ENCODE measurements at regions not wholly inside any gene's neighbourhood (a gene's known extent, or its start where the extent isn't known, plus 50 kb on each side); places are given as distances from the start of the nearest gene placed in this dataset.

DNA sequence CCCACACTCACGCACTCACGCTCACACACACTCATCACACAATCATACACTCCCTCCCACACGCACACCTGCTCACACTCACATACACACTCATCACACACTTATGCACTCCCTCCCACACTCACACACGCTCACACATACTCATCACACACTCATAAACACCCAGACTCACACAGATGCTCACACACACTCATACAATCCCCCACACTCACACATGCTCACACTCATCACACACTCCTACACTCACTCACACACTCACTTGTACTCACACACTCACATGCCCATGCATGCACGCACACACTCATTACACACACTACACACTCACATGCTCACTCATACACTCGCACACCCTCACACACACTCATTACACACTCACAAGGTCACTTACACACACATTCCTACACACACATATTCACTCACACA is 131.1 kb upstream of the PDE10A start:
- in situ Hi-C loops (cut with HindIII; ENCODE audit: low pct_unique_long_range_greater_than_20kb, low sequenced_read_pairs) = no loop called here
- Histone ChIP-seq H3K27ac (ENCODE audit: low read length) (no peak overlapping the region), H3K4me3 (ENCODE audit: low read depth in 2 of 2, low read length in 2 of 2) (no peak overlapping the region), H3K27me3 (ENCODE audit: control insufficient read depth, insufficient read depth, low read length) (no peaks in the 10 kb centered on the region), H3K9me3 (ENCODE audit: control insufficient read depth, insufficient read depth, low read depth, low read length) (no peaks in the 10 kb centered on the region), H3K4me1 (ENCODE audit: control insufficient read depth, insufficient read depth, low read length) (no peaks in the 10 kb centered on the region), H3K36me3 (ENCODE audit: control insufficient read depth, insufficient read depth, low read length) (no peaks in the 10 kb centered on the region)
- intact Hi-C loops (cut with micrococcal nuclease; ENCODE audit: unreplicated experiment) = no loop called here
- no peak for ATAC-seq
- ChIA-PET CTCF (no interaction called here), POLR2A (no interaction called here)
- no TSS peak for BruUV-seq (replicated peaks)
- TF ChIP-seq SIN3A (IDR thresholded peaks at IDR 0.05; ENCODE audit: borderline replicate concordance, insufficient read depth, low read depth, low read length) (no peak), POLR2AphosphoS5 (IDR thresholded peaks at IDR 0.05; ENCODE audit: low read depth, low read length) (no peak)
- DNase-seq (ENCODE audit: low read depth, low spot score) = no peak

DNA sequence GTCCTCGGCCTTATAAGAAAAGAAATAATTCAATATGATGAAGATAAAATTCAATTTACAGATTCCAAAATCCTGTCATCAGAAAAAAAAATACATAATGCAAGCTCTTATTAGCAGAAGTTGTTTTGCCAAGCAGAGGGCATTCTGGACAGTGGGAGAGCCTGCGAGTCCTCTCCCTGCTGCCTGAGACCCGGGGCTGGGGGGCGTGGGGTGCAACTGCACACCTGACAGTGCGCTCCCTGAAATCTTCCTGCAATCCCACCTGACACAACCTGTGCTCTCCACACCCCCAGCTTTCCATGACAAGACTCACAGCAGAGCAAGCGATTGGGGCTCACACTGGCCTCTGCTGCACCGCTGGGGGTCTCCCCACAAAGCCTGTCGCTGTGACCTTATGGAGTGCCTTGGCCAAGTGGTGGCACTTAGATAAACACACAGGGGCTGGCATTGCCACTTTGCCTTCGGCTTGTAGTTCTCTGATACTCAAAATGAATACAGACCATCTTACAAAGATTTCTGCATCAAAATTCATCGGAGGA is 130.3 kb upstream of the PDE10A start:
- Histone ChIP-seq H3K36me3 (ENCODE audit: control insufficient read depth, insufficient read depth, low read length) (no peaks in the 10 kb centered on the region), H3K4me3 (ENCODE audit: low read depth in 2 of 2, low read length in 2 of 2) (no peak overlapping the region), H3K9me3 (ENCODE audit: control insufficient read depth, insufficient read depth, low read depth, low read length) (no peaks in the 10 kb centered on the region), H3K27me3 (ENCODE audit: control insufficient read depth, insufficient read depth, low read length) (no peaks in the 10 kb centered on the region), H3K27ac (ENCODE audit: low read length) (no peak overlapping the region), H3K4me1 (ENCODE audit: control insufficient read depth, insufficient read depth, low read length) (no peaks in the 10 kb centered on the region)
- BruUV-seq (replicated peaks) = no TSS peak
- POLR2A ChIA-PET = no interaction called here
- CTCF ChIA-PET = no interaction called here
- in situ Hi-C loops (cut with HindIII; ENCODE audit: low pct_unique_long_range_greater_than_20kb, low sequenced_read_pairs) (no loop called here), intact Hi-C loops (cut with micrococcal nuclease; ENCODE audit: unreplicated experiment) (no loop called here)
- ATAC-seq (no peak), DNase-seq (ENCODE audit: low read depth, low spot score) (no peak)
- TF ChIP-seq, protein P1, sequence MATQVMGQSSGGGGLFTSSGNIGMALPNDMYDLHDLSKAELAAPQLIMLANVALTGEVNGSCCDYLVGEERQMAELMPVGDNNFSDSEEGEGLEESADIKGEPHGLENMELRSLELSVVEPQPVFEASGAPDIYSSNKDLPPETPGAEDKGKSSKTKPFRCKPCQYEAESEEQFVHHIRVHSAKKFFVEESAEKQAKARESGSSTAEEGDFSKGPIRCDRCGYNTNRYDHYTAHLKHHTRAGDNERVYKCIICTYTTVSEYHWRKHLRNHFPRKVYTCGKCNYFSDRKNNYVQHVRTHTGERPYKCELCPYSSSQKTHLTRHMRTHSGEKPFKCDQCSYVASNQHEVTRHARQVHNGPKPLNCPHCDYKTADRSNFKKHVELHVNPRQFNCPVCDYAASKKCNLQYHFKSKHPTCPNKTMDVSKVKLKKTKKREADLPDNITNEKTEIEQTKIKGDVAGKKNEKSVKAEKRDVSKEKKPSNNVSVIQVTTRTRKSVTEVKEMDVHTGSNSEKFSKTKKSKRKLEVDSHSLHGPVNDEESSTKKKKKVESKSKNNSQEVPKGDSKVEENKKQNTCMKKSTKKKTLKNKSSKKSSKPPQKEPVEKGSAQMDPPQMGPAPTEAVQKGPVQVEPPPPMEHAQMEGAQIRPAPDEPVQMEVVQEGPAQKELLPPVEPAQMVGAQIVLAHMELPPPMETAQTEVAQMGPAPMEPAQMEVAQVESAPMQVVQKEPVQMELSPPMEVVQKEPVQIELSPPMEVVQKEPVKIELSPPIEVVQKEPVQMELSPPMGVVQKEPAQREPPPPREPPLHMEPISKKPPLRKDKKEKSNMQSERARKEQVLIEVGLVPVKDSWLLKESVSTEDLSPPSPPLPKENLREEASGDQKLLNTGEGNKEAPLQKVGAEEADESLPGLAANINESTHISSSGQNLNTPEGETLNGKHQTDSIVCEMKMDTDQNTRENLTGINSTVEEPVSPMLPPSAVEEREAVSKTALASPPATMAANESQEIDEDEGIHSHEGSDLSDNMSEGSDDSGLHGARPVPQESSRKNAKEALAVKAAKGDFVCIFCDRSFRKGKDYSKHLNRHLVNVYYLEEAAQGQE (IDR thresholded peaks at IDR 0.05; ENCODE audit: insufficient read depth in 1 of 2, low read depth in 2 of 2, low read length in 1 of 2) = no peak
- no peak for TF ChIP-seq TCF7L2 (IDR thresholded peaks at IDR 0.05; ENCODE audit: low read depth, low read length)
- no peak for TF ChIP-seq POLR2AphosphoS5 (IDR thresholded peaks at IDR 0.05; ENCODE audit: low read depth, low read length)
- TF ChIP-seq SIN3A (IDR thresholded peaks at IDR 0.05; ENCODE audit: borderline replicate concordance, insufficient read depth, low read depth, low read length) = no peak
- TF ChIP-seq, protein P2, sequence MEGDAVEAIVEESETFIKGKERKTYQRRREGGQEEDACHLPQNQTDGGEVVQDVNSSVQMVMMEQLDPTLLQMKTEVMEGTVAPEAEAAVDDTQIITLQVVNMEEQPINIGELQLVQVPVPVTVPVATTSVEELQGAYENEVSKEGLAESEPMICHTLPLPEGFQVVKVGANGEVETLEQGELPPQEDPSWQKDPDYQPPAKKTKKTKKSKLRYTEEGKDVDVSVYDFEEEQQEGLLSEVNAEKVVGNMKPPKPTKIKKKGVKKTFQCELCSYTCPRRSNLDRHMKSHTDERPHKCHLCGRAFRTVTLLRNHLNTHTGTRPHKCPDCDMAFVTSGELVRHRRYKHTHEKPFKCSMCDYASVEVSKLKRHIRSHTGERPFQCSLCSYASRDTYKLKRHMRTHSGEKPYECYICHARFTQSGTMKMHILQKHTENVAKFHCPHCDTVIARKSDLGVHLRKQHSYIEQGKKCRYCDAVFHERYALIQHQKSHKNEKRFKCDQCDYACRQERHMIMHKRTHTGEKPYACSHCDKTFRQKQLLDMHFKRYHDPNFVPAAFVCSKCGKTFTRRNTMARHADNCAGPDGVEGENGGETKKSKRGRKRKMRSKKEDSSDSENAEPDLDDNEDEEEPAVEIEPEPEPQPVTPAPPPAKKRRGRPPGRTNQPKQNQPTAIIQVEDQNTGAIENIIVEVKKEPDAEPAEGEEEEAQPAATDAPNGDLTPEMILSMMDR (IDR thresholded peaks at IDR 0.05) = no peak

DNA sequence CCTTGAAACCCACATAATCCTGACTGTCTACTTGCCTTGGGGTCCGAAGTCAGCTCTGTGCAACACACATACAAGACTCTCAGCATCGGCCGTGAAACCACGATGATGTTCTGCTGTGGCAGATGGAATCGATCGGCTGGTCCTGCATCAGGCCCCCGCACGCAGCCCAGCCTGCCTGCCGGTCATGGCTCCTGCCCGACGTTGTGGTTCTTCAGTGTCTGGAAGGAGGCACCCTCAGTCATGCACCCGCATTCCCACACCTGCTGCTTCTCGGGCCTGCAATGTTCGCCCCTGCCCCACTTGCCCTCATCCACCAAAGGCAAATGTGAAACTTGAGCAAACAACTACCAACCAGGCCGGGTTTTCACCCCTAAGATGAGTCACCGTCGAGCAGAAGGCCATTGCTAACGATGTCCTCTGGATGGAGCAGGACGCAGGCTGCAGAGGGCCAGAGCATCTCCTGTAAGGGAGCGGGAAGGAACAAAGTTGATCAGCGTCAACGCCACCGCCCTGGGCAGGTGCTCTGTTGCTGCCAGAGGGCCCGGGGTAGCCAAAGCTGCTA is 128.9 kb upstream of the PDE10A start:
- DNase-seq (ENCODE audit: low read depth, low spot score) = no peak
- H3K9me3 ChIP-seq (ENCODE audit: control insufficient read depth, insufficient read depth, low read depth, low read length) = no peaks in the 10 kb centered on the region
- ChIA-PET CTCF (no interaction called here), POLR2A (no interaction called here)
- in situ Hi-C loops (cut with HindIII; ENCODE audit: low pct_unique_long_range_greater_than_20kb, low sequenced_read_pairs) = no loop called here
- H3K4me3 ChIP-seq (ENCODE audit: low read depth in 2 of 2, low read length in 2 of 2) = no peak overlapping the region
- no peaks in the 10 kb centered on the region for H3K27me3 ChIP-seq (ENCODE audit: control insufficient read depth, insufficient read depth, low read length)
- no peak for TF ChIP-seq SIN3A (IDR thresholded peaks at IDR 0.05; ENCODE audit: borderline replicate concordance, insufficient read depth, low read depth, low read length)
- TF ChIP-seq, protein P2 (IDR thresholded peaks at IDR 0.05) = no peak
- no peak for TF ChIP-seq POLR2AphosphoS5 (IDR thresholded peaks at IDR 0.05; ENCODE audit: low read depth, low read length)
- H3K4me1 ChIP-seq (ENCODE audit: control insufficient read depth, insufficient read depth, low read length) = no peaks in the 10 kb centered on the region
- no TSS peak for BruUV-seq (replicated peaks)
- intact Hi-C loops (cut with micrococcal nuclease; ENCODE audit: unreplicated experiment) = no loop called here
- ATAC-seq = no peak
- no peak overlapping the region for H3K27ac ChIP-seq (ENCODE audit: low read length)
- no peaks in the 10 kb centered on the region for H3K36me3 ChIP-seq (ENCODE audit: control insufficient read depth, insufficient read depth, low read length)

Measured in Panc1 (cell line).